Esophagus squamous epithelium (tissue), 4 donors: ENCODE measurements at regions not wholly inside any gene's neighbourhood (a gene's known extent, or its start where the extent isn't known, plus 50 kb on each side); places are given as distances from the start of the nearest gene placed in this dataset.

Experiments used
- POLR2A ChIP-seq, 4 donors: fragments of 450-650 bp; IDR thresholded peaks; one replicate each; pipeline ENCODE4 v1.6.1; 2017; ENCODE audit warnings: antibody characterized with exemption in 4 of 4, mild to moderate bottlenecking in 4 of 4, moderate library complexity in 3 of 4
- TF ChIP-seq, protein P1 (sequence below), 6 experiments: fragments of 450-650 bp in 4 of 6; fragments of 200-600 bp in 2 of 6; sonication (generic) in 2 of 6; IDR thresholded peaks; one replicate each; pipeline ENCODE4 v1.5.1; 2016 to 2019; ENCODE audit warnings: antibody characterized with exemption in 6 of 6, mild to moderate bottlenecking in 4 of 6, moderate library complexity in 4 of 6

GRCh38 chr9:81361296-81361695 is 328.1 kb downstream of the TLE1 start:
- TF ChIP-seq, protein P1, sequence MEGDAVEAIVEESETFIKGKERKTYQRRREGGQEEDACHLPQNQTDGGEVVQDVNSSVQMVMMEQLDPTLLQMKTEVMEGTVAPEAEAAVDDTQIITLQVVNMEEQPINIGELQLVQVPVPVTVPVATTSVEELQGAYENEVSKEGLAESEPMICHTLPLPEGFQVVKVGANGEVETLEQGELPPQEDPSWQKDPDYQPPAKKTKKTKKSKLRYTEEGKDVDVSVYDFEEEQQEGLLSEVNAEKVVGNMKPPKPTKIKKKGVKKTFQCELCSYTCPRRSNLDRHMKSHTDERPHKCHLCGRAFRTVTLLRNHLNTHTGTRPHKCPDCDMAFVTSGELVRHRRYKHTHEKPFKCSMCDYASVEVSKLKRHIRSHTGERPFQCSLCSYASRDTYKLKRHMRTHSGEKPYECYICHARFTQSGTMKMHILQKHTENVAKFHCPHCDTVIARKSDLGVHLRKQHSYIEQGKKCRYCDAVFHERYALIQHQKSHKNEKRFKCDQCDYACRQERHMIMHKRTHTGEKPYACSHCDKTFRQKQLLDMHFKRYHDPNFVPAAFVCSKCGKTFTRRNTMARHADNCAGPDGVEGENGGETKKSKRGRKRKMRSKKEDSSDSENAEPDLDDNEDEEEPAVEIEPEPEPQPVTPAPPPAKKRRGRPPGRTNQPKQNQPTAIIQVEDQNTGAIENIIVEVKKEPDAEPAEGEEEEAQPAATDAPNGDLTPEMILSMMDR (IDR thresholded peaks at IDR 0.05): no peak
- TF ChIP-seq POLR2A (IDR thresholded peaks at IDR 0.05): no peak
